ENCODE measurements at regions not wholly inside any gene's neighbourhood (a gene's known extent, or its start where the extent isn't known, plus 50 kb on each side); places are given as distances from the start of the nearest gene placed in this dataset.

DNA sequence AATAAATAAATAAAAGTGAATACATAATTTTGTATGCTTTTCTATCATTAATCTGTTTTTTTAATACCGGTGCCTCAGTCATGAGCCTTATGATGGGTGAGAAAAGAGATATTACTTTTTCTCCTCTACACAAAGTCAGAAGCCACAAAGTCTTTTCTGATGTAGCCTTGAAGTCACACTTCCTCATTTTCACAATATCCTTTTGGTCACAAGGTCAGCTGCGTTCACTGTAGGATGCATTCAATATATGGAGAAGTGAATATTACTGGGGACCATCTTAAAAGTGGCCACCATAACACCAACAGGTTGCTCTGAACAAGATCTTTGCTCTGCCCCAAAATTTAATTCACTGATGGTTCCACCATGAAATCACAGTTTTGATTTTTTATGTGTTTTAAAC, 83.3 kb upstream of the TNR start:
- no peak for DNase-seq (ENCODE audit: low spot score)

GRCh38 chr1:175824079-175824478, 80.7 kb upstream of the TNR start:
- DNase-seq (ENCODE audit: low spot score), result no peak

DNA sequence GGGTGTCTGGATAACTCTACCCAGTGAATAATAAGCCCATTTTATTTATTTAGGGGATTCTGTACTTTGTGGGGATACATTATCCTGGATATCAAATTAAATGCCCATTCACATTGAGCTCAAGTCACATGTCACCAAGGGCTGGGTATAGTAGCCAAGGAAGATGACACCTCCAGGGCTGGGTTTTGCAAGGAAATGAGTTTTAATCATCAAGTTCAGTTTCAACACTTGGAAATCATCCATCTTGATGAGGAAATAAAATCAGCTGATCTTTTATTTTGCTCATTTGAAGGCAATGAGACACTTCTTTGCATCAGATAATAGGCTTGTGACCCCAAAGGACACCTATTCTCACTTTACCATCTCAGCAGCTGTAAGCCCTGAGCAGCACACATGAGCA, 80.0 kb upstream of the TNR start:
- DNase-seq (ENCODE audit: low spot score), result no peak

GRCh38 chr1:175822580-175822979, 79.2 kb upstream of the TNR start:
- DNase-seq (ENCODE audit: low spot score), result peak; percentile 23

DNA sequence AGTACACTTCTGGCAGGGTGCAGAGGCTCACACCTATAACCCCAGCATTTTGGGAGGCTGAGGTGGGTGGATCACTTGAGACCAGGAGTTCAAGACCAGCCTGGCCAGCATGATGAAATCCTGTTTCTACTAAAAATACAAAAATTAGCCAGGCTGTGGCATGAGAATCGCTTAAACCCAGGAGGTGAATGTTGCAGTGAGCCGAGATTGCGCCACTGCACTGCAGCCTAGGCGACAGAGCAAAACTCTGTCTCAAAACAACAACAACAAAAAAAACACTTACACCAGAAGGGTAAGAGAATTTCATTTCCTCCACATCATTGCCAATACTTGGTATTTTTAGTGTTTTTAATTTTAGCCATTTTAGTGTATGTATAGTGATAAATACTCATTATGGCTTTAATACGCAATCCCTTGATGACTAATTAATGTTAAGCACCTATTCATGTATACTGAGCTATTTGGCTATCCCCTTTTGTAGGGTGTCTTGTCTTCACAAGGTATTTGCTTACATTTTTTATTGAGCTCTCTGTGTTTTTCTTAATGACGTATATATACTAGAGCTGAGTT, 77.1 kb upstream of the TNR start:
- DNase-seq (ENCODE audit: low spot score), result no peak

GRCh38 chr1:175818929-175819328, 75.5 kb upstream of the TNR start:
- DNase-seq (ENCODE audit: low spot score), result no peak

GRCh38 chr1:175817445-175817844, 74.0 kb upstream of the TNR start:
- DNase-seq (ENCODE audit: low spot score), result no peak

DNA sequence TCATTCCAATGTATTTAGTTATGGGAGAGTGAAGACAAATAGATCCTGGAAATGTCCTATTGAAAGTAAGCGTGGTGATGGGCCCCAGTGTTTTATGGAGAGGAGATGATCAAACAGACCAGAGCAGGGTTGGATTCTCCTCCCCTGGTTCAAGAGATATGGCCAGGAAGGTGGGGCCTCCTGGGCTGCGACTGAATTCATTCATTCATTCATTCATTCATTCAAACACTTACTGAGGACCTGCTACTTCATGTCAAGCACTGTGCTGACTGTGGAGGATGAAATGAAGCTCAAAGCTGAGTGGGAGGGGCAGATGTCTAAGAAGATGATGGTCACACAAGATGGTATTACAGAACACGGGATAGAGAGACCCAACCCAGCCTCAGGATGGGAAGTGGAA, 71.5 kb upstream of the TNR start:
- DNase-seq (ENCODE audit: low spot score), result no peak

DNA sequence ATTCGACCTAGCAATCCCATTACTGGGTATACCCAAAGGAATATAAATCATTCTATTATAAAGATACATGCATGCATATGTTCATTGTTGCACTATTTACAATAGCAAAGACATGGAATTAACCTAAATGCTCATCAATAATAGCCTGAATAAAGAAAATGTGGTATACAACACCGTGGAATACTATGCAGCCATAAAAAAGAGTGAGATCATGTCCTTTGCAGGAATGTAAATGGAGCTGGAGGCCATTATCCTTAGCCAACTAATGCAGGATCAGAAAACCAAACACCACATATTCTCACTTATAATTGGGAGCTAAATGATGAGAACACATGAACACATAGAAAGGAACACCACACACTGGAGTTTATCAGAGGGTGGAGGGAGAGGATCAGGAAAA, 69.5 kb upstream of the TNR start:
- no peak for DNase-seq (ENCODE audit: low spot score)

DNA sequence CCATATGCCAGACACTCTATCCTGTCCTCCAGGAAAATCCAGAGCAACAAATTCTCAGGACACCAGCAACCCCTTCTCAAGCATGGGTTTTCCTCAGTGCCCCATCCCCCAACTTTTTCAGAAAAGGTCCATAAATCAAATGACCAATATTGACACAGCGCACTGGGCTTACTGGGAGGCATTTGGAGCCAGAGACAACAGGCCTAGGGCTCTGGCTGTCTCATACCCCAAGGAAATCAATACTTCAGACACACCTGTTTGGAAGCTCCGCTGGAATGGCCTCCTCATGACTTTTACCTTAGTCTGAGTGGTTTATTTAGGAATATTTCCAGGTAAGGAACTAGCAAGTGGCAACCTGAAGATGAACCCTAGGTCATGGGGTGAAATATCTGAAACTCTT, 66.9 kb upstream of the TNR start:
- no peak for DNase-seq (ENCODE audit: low spot score)

DNA sequence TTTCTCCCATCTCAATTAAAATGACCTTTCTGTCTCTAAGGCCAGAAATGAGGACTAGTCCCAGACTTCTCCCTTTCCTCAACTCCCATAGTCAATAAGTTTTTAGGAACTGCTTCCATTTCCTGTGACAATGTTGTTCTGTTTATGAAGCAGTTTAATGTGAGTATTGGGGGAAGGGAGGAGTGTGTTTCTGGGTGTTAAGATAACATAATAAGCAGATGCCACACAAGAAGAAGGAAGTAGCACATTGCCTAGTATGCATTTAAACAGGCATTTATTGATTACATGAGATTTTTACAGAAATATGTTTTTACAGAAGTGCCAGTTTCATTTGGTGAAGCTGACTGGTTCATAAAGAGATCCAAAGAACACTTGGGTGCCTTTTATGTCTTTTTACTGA, 65.6 kb upstream of the TNR start:
- no peak for DNase-seq (ENCODE audit: low spot score)

GRCh38 chr1:175808573-175808972, 65.2 kb upstream of the TNR start:
- no peak for DNase-seq (ENCODE audit: low spot score)

- no peak for DNase-seq (ENCODE audit: low spot score)
Observed at GRCh38 chr1:175804561-175804960, 61.2 kb upstream of the TNR start.

GRCh38 chr1:175803413-175803812, 60.0 kb upstream of the TNR start:
- DNase-seq (ENCODE audit: low spot score), result no peak

DNA sequence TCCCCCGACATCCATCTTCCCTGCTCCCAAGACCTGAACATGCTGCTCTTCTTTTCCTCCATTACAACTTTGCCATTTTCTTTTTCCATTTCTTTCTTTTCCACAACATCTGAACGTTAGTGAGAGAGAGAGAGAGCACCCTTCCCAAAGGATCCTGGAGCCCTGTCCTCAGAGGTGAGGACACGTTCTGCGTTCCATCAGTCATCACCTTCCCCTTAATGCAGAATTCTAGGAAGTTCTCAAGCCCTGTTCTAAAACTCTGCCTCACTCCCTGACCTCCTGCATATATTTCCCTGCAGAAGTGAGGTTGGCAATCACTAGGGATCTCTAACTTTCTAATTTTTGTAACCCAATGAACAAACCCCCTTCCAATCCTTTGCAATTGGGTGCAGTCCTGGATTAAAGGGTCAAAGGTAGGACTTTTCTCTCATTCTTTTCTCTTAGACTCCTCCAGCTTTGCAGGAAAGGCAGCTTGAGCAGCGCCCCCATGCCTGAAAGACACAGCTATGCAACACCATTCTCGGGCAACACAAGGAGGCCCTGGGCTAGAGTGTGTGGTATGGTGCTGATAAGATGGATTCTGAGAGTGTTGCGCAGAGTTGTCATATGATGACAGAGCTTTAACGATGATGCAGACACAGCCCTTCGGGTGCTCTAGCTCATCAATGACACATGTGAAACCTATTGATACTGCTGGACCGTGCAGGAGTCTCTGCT, 59.2 kb upstream of the TNR start:
- no peak for DNase-seq (ENCODE audit: low spot score)

DNA sequence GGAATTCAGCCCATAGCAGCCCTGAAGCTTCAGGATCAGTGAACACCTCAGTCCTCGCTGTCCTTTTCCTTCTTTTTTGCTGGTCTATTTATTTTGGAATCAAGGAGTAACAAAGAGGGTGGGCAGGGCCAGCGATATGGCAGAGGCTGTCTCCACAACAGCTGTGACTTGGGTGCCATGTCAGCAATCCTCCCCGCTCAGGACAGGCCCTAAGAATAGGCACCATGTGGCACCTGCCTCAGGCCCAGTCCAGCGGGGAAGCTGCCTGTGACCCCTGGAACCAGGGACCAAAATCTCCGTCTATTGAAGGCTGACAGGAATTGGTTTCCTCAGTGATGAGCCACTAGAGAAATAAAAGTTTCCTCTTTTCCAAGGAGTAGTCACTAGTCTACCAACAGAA, 58.6 kb upstream of the TNR start:
- no peak for DNase-seq (ENCODE audit: low spot score)

GRCh38 chr1:175797576-175797975, 54.2 kb upstream of the TNR start:
- DNase-seq (ENCODE audit: low spot score), result no peak

- no peak for DNase-seq (ENCODE audit: low spot score)
Observed at GRCh38 chr1:175794586-175794985, 51.2 kb upstream of the TNR start.

GRCh38 chr1:175793617-175794016, 50.2 kb upstream of the TNR start:
- no peak for DNase-seq (ENCODE audit: low spot score)
